Natural killer cell (primary cell): ENCODE measurements at regions not wholly inside any gene's neighbourhood (a gene's known extent, or its start where the extent isn't known, plus 50 kb on each side); places are given as distances from the start of the nearest gene placed in this dataset.
"Not testable (repeated sequence)": the region's sequence is repeated elsewhere in the genome, so short reads cannot be mapped to it uniquely, and the experiment has no call there.

Experiments
- ATAC-seq, 3 donors: fragments of 150-1000 bp in 2 of 3; fragments of 200-7000 bp in 1 of 3; cut with Tn5 transposase; 1 replicate in 1 of 3; 2 replicates in 2 of 3; pipeline ENCODE4 v1.10.0; 2021; ENCODE audit warnings: mild to moderate bottlenecking in 2 of 3, moderate library complexity in 2 of 3
- DNase-seq, 2 donors: peaks; one replicate each; pipeline versions ENCODE4 v3.0.0 to v3.0.0-alpha.2; 2013 to 2021; ENCODE audit warnings: mixed read lengths in 1 of 2
- H3K27ac ChIP-seq: one replicate; pipeline ENCODE4 v1.5.1; 2013; ENCODE audit warnings: mild to moderate bottlenecking, low read length
- H3K27me3 ChIP-seq: one replicate; pipeline ENCODE4 v1.6.1; 2013; ENCODE audit warnings: low read length; ENCODE audit not compliant: control insufficient read depth, insufficient read depth
- H3K36me3 ChIP-seq: one replicate; pipeline ENCODE4 v1.6.1; 2013; ENCODE audit warnings: low read length; ENCODE audit not compliant: control insufficient read depth, insufficient read depth
- H3K4me1 ChIP-seq: one replicate; pipeline ENCODE4 v1.6.1; 2013; ENCODE audit warnings: low read length; ENCODE audit not compliant: control insufficient read depth, insufficient read depth
- H3K4me3 ChIP-seq: one replicate; pipeline ENCODE4 v1.5.1; 2013; ENCODE audit warnings: low read length
- H3K9me3 ChIP-seq: one replicate; pipeline ENCODE4 v1.6.1; 2013; ENCODE audit warnings: low read length; ENCODE audit not compliant: control insufficient read depth, insufficient read depth
- H3K27ac Mint-ChIP-seq, 2 donors: one replicate each; pipeline ENCODE4 v1.8.0; 2022; ENCODE audit warnings: mild to moderate bottlenecking in 2 of 2, mixed read lengths in 2 of 2, moderate library complexity in 1 of 2
- H3K27me3 Mint-ChIP-seq, 2 donors: one replicate each; pipeline ENCODE4 v1.8.0; 2022; ENCODE audit warnings: low read depth in 2 of 2, mixed read lengths in 2 of 2
- H3K36me3 Mint-ChIP-seq: one replicate; pipeline ENCODE4 v1.8.0; 2022; ENCODE audit warnings: mixed read lengths
- H3K4me1 Mint-ChIP-seq, 2 donors: one replicate each; pipeline ENCODE4 v1.8.0; 2022; ENCODE audit warnings: mixed read lengths in 2 of 2
- H3K4me3 Mint-ChIP-seq: one replicate; pipeline ENCODE4 v1.8.0; 2022; ENCODE audit warnings: mild to moderate bottlenecking, moderate library complexity, mixed read lengths
- H3K9me3 Mint-ChIP-seq, 2 donors: one replicate each; pipeline ENCODE4 v1.8.0; 2022; ENCODE audit warnings: mixed read lengths in 2 of 2
- CTCF ChIP-seq: fragments of 200-600 bp; IDR thresholded peaks from one replicate; pipeline ENCODE4 v1.8.0; 2022; ENCODE audit warnings: antibody characterized with exemption
- WGBS: methylation state at CpG from one replicate; pipeline ENCODE4 v1.1.7; 2013; ENCODE audit warnings: missing lambda C conversion rate; ENCODE audit not compliant: insufficient coverage; 5-methylcytosine and 5-hydroxymethylcytosine counted together
- intact Hi-C: fragments of 100-400 bp; cut with micrococcal nuclease; formaldehyde crosslinking; loops from one replicate; pipeline ENCODE4 v1.14.2; 2022

- no peak overlapping the region for H3K27ac Mint-ChIP-seq
- no peak for ATAC-seq
- no peak overlapping the region for H3K4me3 Mint-ChIP-seq
Observed at GRCh38 chr1:198959032-198959431, 320.2 kb downstream of the PTPRC start.

GRCh38 chr1:198959676-198960075 lies 320.8 kb downstream of the PTPRC start:
- Mint-ChIP-seq H3K4me1 (peaks cover 7 to 12% of the 10 kb centered on the region in 2 donors), H3K4me3 (no peak overlapping the region), H3K36me3 (no peaks in the 10 kb centered on the region), H3K27ac (no peak overlapping the region), H3K9me3 (peaks cover 0 to 2% of the 10 kb centered on the region in 2 donors), H3K27me3 (no peaks in the 10 kb centered on the region)
- no peak for DNase-seq
- Histone ChIP-seq H3K9me3 (no peaks in the 10 kb centered on the region), H3K27me3 (no peaks in the 10 kb centered on the region), H3K4me3 (no peak overlapping the region), H3K36me3 (no peaks in the 10 kb centered on the region), H3K4me1 (no peaks in the 10 kb centered on the region), H3K27ac (no peak overlapping the region)
- WGBS, result 79% methylated on average over 1 of the region's 2 CpGs
- TF ChIP-seq CTCF, result no peak
- intact Hi-C loops, result no loop called here
- ATAC-seq, result no peak

More at GRCh38 chr1:198959032-198959431, 320.2 kb downstream of the PTPRC start:
- Mint-ChIP-seq H3K9me3 (peaks cover 2 to 5% of the 10 kb centered on the region in 2 donors), H3K4me1 (peaks cover 7 to 12% of the 10 kb centered on the region in 2 donors), H3K27me3 (peaks cover 0 to 3% of the 10 kb centered on the region in 2 donors), H3K36me3 (no peaks in the 10 kb centered on the region)
- Histone ChIP-seq H3K27ac (no peak overlapping the region), H3K4me1 (no peaks in the 10 kb centered on the region), H3K4me3 (no peak overlapping the region), H3K9me3 (no peaks in the 10 kb centered on the region), H3K36me3 (no peaks in the 10 kb centered on the region), H3K27me3 (no peaks in the 10 kb centered on the region)
- intact Hi-C loops, result no loop called here
- peak in 1 of 2 donors; percentile 40 for DNase-seq
- TF ChIP-seq CTCF, result no peak
- 56% methylated on average over 3 of the region's 3 CpGs for WGBS

GRCh38 chr1:198963796-198964195 lies 325.0 kb downstream of the PTPRC start:
- H3K4me1 ChIP-seq, H3K9me3 ChIP-seq, H3K4me3 ChIP-seq, ATAC-seq, H3K9me3 Mint-ChIP-seq, H3K27ac ChIP-seq, H3K36me3 ChIP-seq, H3K27ac Mint-ChIP-seq, H3K4me3 Mint-ChIP-seq, H3K27me3 ChIP-seq, H3K27me3 Mint-ChIP-seq, intact Hi-C loops: not testable (repeated sequence)
- H3K4me1 Mint-ChIP-seq, result peaks cover 13 to 17% of the 10 kb centered on the region in 2 donors
- peaks cover 13% of the 10 kb centered on the region for H3K36me3 Mint-ChIP-seq
- DNase-seq, result peak in 1 of 2 donors; percentile 9

GRCh38 chr1:198966519-198966918 lies 327.7 kb downstream of the PTPRC start:
- no peaks in the 10 kb centered on the region for H3K9me3 Mint-ChIP-seq
- intact Hi-C loops, result no loop called here

More at GRCh38 chr1:198966519-198966918, 327.7 kb downstream of the PTPRC start:
- 86% methylated on average over 4 of the region's 4 CpGs for WGBS
- no peak for TF ChIP-seq CTCF
- Histone ChIP-seq H3K9me3 (no peaks in the 10 kb centered on the region), H3K27ac (no peak overlapping the region), H3K4me1 (no peaks in the 10 kb centered on the region), H3K36me3 (no peaks in the 10 kb centered on the region), H3K4me3 (no peak overlapping the region), H3K27me3 (no peaks in the 10 kb centered on the region)
- peak overlapping the region; percentile 70 for H3K4me3 Mint-ChIP-seq
- H3K36me3 Mint-ChIP-seq, result peaks cover 13% of the 10 kb centered on the region
- H3K27ac Mint-ChIP-seq, result peak overlapping the region in 1 of 2 donors; percentile 40
- H3K27me3 Mint-ChIP-seq, result no peaks in the 10 kb centered on the region
- H3K4me1 Mint-ChIP-seq, result peaks cover 6 to 16% of the 10 kb centered on the region in 2 donors
- ATAC-seq, result peak in 2 of 3 donors; percentile 15 to 37
- no peak for DNase-seq
